COLO668 (cell line): ENCODE measurements at regions not wholly inside any gene's neighbourhood (a gene's known extent, or its start where the extent isn't known, plus 50 kb on each side); places are given as distances from the start of the nearest gene placed in this dataset.
"Not testable (repeated sequence)": the region's sequence is repeated elsewhere in the genome, so short reads cannot be mapped to it uniquely, and the experiment has no call there.

Experiments
- DNase-seq: peaks from one replicate; lab custom pipeline; 2025; ENCODE audit not compliant: unreplicated experiment; lab: John Stamatoyannopoulos, UW

GRCh38 chr13:109945206-109945960, 159.0 kb upstream of the IRS2 start:
- DNase-seq = no peak

- DNase-seq = no peak
These were observed 155.6 kb upstream of the IRS2 start for GRCh38 chr13:109941951-109942350.

- no peak for DNase-seq
These were observed 154.8 kb upstream of the IRS2 start for GRCh38 chr13:109941221-109941620.

- DNase-seq = no peak
These were observed 154.3 kb upstream of the IRS2 start for GRCh38 chr13:109940637-109941036.

GRCh38 chr13:109939838-109940237, 153.5 kb upstream of the IRS2 start:
- DNase-seq = no peak

- DNase-seq = no peak
These were observed 152.8 kb upstream of the IRS2 start for GRCh38 chr13:109939180-109939579.

GRCh38 chr13:109938255-109938936, 152.0 kb upstream of the IRS2 start:
- DNase-seq = no peak

- DNase-seq = not testable (repeated sequence)
These were observed 148.1 kb upstream of the IRS2 start for GRCh38 chr13:109934520-109934919.

- DNase-seq = no peak
These were observed 147.1 kb upstream of the IRS2 start for GRCh38 chr13:109933476-109933875.

GRCh38 chr13:109924376-109924775, 138.0 kb upstream of the IRS2 start:
- DNase-seq = no peak

GRCh38 chr13:109922518-109922917, 136.1 kb upstream of the IRS2 start:
- DNase-seq = no peak

GRCh38 chr13:109919715-109920375, 133.5 kb upstream of the IRS2 start:
- DNase-seq = no peak

- no peak for DNase-seq
These were observed 131.9 kb upstream of the IRS2 start for GRCh38 chr13:109918179-109918711.

GRCh38 chr13:109917422-109917821, 131.0 kb upstream of the IRS2 start:
- DNase-seq = no peak

- no peak for DNase-seq
These were observed 127.6 kb upstream of the IRS2 start for GRCh38 chr13:109913936-109914510.

- DNase-seq = no peak
These were observed 126.8 kb upstream of the IRS2 start for GRCh38 chr13:109913186-109913585.

GRCh38 chr13:109910194-109910593, 123.8 kb upstream of the IRS2 start:
- no peak for DNase-seq

GRCh38 chr13:109906976-109907375, 120.6 kb upstream of the IRS2 start:
- DNase-seq = no peak

GRCh38 chr13:109904218-109904617, 117.8 kb upstream of the IRS2 start:
- DNase-seq = no peak

GRCh38 chr13:109900741-109901140, 114.4 kb upstream of the IRS2 start:
- no peak for DNase-seq

GRCh38 chr13:109900320-109900719, 113.9 kb upstream of the IRS2 start:
- no peak for DNase-seq
